ENCODE measurements at regions not wholly inside any gene's neighbourhood (a gene's known extent, or its start where the extent isn't known, plus 50 kb on each side); places are given as distances from the start of the nearest gene placed in this dataset.

DNA sequence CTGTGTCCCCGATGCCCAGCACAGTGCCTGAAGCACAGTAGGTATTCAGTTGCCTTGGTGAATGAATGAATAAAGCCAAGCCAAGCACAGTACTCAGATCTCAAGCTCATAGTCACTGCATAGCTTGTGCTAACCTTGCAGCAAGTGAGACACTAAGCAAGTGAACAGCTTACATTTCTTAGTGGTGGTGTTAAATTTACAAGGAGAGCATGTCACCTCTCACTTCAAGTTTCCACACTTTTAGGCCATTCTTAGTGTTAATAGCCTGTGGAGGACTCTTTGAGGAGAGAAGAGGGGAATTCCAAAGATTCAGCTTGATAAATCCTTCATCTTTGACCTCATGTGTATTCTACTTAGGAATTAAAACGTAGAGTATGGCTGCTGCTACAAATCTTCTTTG is 104.7 kb downstream of the C9orf152 start:
- DNase-seq: no peak

DNA sequence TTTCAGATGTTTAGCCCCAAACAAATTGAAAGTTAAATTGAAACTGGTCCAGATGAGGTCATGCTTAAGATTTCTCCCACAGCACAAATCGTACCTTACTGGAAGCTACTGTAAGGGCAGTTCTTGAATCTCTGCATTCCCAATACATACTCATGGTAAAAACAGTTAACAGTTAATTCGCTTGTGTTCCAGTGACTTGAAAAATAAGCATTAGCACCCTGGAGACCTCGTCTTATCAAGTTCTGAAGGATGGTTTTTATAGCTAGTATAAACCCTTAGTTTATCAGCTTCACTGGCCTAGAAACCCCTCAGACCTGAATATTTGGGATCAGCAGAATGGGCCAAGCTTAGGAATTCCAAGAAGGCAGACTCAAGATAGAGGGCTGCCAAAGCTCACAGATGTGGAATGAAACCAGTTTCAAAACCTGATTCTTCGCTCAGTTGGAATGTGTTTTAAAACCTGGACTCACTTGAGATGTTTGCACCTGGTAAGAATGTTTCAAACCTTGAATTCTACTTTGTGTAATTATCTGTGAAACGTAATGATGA is 103.6 kb downstream of the C9orf152 start:
- DNase-seq: peak; percentile 61

DNA sequence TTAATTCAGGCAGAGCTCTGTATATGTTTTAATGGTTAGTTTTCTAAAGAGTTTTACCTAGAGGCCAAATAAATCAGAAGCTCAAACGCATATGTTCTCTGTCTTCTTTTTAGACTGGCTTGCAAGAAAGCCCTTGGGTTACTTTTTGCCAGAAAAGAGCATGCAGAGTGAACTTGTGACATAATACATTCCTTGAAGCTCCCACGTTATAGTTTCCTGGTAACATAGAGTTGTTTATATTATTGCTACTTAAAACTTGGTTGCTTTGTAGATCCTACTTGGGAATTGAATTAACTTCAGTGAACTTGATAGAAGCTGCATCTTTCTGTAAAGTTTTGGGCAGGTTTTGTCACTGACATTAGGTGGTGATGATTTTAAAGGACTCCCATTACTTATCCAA is 102.9 kb downstream of the C9orf152 start:
- no peak for DNase-seq

DNA sequence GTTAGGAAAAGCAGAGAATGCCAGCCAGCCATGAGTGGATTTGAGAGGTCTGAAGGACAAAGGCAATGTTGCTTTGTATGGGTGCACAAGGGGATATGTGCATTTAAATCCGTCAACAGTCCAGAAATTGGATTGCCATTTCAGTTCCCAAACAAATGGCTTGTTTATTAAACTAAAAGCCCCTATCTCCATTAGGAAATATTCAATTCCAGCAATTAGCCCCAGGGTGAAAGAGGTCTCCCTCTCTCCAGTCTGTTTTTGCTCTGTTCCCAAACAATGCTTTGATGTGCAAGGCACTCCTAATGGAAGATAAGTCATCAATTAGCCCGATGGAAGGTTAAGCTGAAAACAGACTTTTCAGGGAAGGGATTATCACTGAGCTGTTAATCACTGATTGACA is 101.3 kb downstream of the C9orf152 start:
- no peak for DNase-seq

DNA sequence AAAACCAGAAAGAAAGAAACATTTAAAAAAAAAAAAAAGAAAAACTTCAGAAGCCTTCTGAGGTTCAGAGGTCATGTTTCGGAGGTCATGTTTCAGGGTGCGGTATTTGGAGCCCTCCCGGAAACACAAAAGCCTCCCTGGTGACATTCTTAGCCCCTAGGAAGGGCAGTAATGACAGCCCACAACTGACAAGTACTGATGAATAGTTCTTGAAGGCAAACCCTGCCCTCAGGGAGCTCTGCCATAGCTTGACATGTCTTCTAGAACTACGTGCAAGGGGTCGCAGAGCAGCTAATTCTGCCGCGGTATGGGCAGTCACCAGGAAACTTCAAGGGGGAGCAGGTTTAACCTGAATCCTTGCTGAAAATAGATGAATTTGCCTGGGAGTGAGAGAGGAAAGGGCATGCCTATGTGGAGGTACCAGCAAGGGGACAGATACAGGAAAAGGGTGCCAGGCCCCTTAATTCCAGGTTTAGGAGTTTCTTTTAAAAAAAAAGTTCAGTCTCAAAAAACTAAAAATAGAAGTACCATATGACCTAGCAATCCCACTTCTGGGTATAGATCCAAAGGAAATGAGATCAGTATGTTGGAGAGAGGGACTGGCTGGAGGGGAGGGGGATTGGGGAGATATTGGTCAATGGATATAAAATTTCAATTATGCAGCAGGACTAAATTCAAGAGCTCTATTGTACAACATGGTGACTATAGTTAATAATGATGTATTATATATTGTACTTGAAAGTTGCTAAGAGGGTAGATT is 98.4 kb downstream of the C9orf152 start:
- no peak for DNase-seq

DNA sequence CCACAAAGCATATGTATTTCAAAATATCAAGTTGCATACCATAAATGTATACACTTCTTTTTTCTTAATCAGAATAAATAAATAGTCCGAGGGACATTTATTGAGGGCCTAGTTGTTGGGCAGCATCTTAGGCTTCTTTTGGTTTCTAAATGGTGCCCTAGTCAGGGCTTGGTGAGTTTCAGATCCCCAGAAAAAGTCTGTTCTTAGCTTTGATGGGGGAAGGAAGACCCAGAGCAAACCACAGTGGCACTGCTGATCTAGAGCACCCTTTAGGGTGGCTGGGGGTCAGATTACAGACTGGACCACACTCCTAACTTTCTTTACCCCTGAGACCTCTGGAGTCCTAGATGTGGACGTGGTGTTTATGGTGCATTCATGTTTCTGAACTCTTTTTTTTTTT is 97.8 kb downstream of the C9orf152 start:
- no peak for DNase-seq

DNA sequence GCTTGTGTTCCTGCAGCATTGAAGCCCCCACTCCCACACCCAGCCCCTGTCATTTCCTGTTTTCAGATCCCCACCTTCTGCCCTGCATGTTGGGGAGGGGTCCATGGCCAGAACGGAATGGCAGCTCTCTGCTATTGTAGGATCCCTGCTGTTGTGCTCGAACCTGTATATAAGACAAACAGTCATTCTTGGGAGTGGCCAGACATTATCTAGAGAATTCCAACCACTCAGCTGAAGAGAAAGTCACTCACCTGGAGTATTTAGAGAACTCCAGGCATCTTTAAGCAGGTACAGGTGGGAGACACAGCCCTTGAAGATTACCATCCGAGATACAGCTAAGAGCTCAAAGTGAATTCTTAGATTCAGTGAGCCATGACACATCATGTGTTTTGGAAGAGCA is 96.1 kb downstream of the C9orf152 start:
- DNase-seq: no peak

DNA sequence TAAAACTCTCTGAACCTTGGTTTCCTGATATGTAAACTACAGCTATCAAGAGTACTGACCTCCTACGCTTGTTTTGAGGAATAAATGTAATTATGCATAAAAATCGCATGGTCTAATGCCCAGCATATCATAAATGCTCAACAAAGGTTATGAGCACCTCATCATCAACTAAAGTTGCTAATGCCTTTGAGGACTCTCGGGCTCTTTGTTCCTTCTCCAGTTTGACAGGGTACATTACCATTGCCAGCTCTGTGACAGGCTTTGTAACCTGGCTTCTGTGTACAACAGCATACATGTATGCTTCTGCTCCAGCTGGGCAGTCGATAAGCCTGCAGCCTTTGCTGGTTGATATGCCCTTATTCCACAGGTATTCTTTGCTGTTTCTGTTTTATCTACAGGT is 95.2 kb downstream of the C9orf152 start:
- no peak for DNase-seq

DNA sequence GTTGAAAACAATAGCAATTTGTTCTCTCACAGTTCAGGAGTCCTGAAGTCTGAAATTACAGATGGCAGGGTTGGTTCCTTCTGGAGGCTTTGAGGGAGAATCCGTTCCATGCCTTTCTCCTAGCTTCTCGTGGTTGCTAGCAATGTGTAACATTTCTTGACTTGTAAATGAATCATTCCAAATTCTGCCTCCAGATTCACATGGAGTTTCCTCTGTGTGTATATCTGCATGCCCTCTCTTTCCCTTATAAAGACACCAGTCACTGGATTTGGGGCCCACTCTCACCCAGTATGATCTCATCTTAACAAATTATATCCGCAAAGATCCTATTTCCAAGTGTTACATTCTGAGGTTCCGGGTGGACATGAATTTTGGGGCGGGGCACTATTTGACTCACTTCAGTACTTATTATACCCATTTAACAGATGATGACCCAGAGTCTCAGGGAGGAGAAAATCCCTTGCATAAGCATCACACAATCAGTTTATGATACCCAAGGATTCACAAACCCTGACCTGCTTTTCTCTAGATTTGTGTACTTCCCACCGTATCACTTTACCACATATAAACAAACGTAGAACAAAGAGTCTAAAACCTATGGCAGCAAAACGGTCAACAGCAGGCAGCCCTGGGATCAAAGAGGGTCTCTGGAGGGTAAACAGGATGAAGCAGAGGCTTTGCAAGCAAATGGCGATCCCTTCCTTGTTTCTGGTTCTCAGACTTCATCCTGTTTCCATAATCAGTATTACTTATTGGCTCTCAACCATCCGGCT is 93.7 kb downstream of the C9orf152 start:
- DNase-seq: no peak

DNA sequence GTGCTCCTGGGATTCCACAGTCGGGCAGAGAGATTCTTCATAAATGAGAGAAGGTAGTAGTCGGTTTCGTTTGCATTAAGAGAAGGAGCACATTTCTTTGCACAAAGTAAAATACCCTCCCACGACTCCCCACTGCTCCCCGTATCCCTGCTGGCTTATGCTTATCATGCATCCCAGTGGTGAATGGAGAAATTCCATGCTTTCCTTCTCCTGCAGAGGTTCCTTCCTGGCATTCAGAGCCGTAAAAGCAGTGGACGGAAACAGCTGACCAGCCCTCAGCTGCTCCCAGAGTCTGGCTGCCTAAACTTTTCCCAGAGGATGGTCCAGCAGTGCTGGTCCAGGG is 93.1 kb downstream of the C9orf152 start:
- DNase-seq: no peak

DNA sequence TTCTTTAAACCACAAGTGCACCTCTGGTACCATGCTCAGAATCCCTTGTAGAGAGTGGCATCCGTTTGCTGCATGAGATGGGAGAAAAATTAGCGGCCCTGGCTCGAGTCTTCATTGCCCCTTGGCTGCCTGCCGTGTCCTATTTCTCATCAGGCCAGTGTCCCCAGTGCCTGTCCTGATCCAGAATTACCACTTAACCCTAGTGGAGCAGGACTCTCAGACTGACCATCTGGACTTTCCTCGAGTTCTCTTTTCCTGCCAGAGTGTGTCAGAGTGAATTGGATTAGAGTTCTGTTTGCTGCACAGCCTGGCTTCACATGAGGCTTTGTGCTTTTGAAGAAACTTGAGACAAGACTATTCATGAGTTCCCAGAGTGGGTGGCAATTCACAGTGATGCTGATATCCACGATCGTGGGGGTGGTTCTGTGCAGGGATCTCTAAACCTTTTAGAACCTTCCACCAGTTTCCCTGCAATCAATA is 92.6 kb downstream of the C9orf152 start:
- no peak for DNase-seq

DNA sequence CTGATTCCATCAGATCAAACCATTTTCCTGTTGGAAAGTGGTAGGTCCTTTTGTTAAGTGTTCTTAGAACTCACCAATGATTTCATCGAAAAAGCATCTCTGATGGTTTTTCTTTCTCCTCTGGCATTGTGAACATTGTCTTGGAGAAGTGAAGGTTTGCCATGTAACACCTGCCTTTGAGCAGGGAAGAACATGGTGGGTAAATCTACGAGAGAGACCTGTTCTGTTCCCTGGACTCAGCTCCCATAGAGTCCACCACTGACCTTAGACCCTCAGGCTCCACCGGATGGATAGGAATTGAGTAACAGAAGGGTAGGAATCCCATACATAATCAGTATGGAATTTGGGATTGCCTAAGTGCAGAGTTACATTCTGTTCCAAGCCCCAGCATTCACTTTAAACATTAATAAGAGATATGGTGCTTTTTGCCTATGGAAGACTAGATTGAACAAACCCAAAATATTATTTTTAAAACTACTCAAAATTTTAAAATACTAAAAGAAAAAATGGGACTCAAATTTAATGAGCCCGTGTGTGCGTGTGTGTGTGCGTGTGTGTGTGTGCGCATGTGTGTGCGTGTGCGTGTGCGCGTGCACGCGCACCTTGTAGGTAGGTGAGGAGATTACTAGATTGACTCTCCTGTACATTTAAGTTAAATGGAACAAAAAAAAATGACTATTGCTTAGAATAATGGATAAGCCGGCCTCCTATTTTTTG is 92.0 kb downstream of the C9orf152 start:
- no peak for DNase-seq

DNA sequence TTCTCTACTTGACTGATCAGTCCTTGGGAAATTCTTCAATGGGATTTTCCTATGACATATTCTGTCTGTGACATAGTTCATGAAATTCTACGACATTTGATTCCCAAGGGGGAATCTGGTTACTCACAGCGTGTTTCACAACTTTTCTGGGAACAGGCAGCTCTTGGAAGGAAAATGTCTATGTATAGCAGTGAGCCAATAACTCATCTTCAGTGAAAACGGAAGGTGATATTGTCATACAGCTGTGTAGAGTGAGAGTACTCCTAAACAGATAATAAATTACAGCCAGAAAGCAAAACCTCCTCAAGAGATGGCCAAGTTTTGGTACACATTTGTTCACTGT is 91.4 kb downstream of the C9orf152 start:
- peak; percentile 64 for DNase-seq

DNA sequence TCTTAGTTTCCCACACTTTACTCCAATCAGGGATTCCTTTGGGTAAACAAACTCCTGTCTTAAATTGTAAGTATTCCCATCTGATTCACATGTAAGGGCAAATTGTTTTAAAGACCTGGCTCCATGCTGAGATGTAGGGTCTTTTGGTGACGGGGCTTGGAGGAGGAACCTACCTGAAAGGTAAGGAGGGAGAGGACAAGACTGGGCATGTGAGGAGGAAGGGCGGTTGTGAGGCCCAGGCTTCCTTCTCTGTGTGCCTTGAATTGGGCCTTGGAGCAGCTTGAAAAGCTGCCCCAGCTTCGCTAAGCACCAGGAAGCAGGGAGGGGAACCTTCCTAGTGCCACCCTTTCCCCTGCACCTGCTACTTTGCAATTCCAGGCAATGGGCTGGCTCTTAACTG is 86.8 kb downstream of the C9orf152 start:
- no peak for DNase-seq

DNA sequence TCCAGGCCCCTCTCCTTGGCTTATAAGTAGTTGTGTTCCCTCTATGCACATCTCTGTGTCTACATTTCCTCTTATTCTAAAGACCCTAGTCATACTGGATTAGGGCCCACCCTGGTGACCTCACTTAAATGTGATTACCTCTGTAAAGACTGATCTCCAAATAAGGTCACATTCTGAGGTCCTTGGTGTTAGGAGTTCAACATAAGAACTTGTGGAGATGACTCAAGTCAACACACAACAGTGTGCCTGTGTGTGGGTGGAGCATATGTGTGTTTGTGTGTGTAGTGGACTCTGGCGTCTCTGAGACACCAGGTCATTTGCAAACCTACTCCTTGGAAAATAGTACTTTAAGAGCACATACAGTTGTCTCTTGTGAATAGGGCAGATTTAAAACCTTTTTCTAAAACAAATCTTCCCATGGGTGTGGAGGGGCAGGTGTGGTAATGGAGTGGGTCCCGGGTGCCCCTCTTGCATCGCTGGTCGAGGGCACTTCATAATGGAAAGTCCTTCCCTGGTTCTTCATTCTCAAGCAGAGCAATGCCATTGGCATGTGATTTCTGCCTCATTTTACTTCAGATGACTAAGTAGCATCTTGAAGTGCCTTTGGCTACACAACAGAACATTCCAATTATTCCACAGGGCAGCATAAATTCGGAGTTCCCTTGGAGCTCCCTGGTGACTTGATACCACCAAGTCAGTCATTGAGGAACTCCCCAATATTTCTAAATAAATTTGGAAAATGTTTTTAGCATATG is 84.4 kb downstream of the C9orf152 start:
- no peak for DNase-seq

DNA sequence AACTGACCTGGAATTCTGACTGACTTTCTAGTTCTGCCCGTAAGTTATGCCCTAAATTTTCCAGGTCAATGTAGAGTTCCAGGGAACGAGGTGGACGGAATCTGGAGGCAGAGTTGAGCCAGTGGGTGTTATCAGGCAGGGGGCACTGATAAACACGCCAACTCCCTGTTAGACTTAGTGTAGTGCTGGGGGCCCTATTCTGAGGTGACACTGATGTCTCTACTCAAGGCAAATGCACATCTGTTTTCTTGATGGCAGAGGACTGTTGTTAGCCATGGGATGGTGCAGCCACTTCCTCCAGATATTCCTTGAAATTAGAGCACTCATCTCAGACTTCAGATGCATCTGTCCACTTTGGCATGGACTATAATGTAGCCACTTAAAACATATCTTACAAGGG is 83.5 kb downstream of the C9orf152 start:
- DNase-seq: no peak

DNA sequence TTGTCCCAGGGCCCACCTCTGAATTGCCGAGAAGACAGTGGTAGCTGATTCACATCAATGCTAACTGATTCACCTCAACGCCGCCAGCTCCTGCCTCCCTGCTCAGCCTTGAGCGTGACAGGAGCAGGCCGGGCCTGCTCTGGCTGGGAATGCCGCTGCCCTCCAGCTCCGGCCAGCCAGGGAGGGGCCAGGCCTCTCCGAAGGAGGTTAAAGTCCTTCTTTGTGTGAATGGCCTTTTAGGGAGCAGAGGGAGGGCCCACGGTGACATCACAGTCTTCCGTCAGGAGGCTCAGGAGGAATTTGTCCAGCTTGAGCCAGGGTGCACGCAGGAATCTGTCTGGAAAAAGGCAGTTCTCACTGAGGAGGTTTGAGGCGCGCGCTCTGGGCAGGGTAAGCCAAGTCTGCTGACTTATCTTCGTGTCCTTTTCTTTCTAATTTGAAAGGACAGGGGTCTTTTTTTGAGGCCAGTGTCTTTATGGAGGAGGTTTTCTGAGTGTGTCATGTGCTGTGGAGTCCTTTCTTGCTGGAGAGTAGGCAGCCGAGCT is 82.7 kb downstream of the C9orf152 start:
- no peak for DNase-seq

DNA sequence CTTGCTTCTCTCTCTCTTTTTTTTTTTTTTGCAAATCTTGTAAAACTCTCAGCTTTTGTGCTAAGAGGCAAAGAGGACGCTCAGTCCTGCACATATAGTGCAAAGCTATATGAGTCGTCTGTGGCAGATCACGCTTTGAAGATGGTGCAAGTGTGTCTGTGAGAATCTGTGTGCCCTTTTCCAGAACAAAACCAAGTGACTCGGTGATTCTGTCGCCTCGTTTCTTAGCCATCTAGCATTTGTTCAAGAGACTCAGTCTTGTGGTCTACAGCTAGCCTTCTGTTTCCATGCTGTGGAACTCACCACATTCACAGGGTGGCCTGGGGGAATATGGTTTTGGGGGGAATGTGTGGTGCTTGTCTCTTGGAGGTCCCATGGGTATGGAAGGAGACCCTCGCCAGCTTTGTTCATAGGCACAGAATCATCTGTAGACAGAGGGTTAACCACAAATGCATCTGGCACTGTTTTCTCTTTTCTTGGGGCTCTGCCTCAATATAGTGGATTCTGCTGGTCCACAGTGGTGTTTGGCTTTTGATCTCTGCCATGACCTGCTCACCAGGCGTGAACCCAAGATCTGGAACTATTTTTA is 82.1 kb downstream of the C9orf152 start:
- no peak for DNase-seq

DNA sequence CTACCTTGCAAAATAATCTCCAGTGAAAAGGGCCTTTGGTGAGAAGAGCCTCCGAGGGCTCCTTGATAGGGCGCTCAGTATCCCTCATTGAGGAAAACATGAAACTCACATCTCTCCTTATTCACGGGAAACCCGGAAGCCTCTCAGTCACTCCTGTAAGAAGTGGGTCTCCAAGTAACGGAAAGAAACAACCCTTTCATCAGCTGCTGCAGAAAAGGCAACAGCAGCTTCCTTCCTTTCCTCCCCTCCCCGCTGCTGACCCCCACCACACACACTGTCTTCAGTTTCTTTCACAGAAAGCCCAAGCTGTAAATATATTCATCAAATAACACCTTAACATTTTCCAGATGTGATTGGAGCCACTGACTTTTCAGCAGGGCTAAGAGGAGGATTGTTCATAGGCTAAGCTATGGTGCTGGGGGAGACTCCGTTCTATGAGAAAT is 81.4 kb downstream of the C9orf152 start:
- no peak for DNase-seq

DNA sequence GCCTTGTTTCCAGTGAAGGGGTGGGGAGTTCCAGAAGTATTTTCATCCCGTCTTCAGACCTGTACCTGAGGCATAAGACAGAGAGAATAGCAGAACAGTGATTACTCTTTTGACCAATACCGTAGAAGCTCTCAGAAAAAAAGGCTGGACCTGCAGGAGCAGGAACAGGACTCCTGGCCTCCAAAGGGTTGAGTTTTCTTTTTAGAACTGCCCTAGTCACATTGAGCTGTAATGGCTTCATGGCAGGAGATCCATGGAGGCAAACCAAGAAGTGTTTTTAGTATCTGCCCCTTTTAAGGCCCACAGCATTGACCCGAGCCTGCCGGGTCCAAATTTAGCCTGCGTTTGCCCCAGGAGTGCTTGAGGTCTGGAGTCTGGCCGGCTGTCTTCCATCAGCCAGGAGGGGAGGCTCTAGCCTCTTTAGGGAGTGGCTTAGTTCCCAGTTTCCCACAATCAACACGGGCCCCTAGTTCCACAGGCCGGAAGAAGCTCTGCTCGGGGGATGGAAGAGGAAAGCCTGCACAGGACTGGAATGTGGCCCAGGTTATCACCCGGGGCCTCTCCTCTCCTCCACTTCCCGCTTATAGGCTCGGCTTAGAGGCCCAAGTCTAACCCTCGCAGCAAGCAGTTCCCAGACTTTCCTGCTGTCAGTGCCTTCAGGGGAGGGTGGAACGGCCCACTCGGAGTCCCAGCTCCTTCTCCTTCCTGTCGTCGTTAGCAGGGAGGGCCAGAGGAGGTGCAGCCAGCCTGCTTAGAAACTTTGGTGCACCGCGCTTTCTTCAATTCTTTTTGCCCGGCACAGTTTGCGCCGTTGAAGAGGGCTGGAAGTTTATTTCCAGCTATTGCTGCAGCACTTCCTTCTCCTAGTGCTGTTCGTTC is 80.7 kb downstream of the C9orf152 start:
- DNase-seq: no peak
